Tibial nerve (tissue), 4 donors: ENCODE measurements at regions not wholly inside any gene's neighbourhood (a gene's known extent, or its start where the extent isn't known, plus 50 kb on each side); places are given as distances from the start of the nearest gene placed in this dataset.

ENCODE experiments used
- DNase-seq, 2 donors: peaks; one replicate each; pipeline ENCODE4 v3.0.0-alpha.2; 2019; ENCODE audit warnings: low spot score in 2 of 2
- H3K27ac ChIP-seq, 4 donors: fragments of 200-600 bp; sonication (generic) in 3 of 4; one replicate each; pipeline ENCODE4 v1.5.1; 2017 to 2019; ENCODE audit warnings: mild to moderate bottlenecking in 1 of 4
- H3K27me3 ChIP-seq, 2 donors: fragments of 200-600 bp; sonication (generic) in 1 of 2; one replicate each; pipeline versions ENCODE4 v1.5.1 to v1.6.0; 2017 to 2019
- H3K36me3 ChIP-seq, 3 donors: fragments of 200-600 bp; sonication (generic); one replicate each; pipeline ENCODE4 v1.5.1; 2018 to 2019
- H3K4me1 ChIP-seq, 4 donors: fragments of 200-600 bp; sonication (generic) in 3 of 4; one replicate each; pipeline ENCODE4 v1.5.1; 2017 to 2019
- H3K4me3 ChIP-seq, 4 donors: fragments of 200-600 bp; sonication (generic) in 3 of 4; one replicate each; pipeline ENCODE4 v1.5.1; 2017 to 2019; ENCODE audit warnings: mild to moderate bottlenecking in 1 of 4, moderate library complexity in 1 of 4
- H3K9me3 ChIP-seq, 4 donors: fragments of 200-600 bp; sonication (generic) in 3 of 4; one replicate each; pipeline ENCODE4 v1.5.1; 2017 to 2019
- EP300 ChIP-seq, 2 donors: sonication (generic); formaldehyde crosslinking; IDR thresholded peaks; one replicate each; pipeline ENCODE4 v1.6.1; 2017; ENCODE audit warnings: antibody characterized with exemption in 2 of 2, mild to moderate bottlenecking in 1 of 2
- POLR2A ChIP-seq, 2 donors: fragments of 450-650 bp; IDR thresholded peaks; one replicate each; pipeline ENCODE4 v1.6.1; 2017; ENCODE audit warnings: antibody characterized with exemption in 2 of 2, mild to moderate bottlenecking in 2 of 2, moderate library complexity in 2 of 2
- WGBS, 2 donors: methylation state at CpG; one replicate each; pipeline ENCODE4 v1.1.5; 2018; 5-methylcytosine and 5-hydroxymethylcytosine counted together
- TF ChIP-seq, protein P1 (sequence below), 5 experiments: fragments of 200-600 bp in 3 of 5; fragments of 450-650 bp in 2 of 5; sonication (generic) in 3 of 5; IDR thresholded peaks; one replicate each; pipeline ENCODE4 v1.5.1; 2016 to 2019; ENCODE audit warnings: antibody characterized with exemption in 5 of 5, mild to moderate bottlenecking in 3 of 5, moderate library complexity in 2 of 5

DNA sequence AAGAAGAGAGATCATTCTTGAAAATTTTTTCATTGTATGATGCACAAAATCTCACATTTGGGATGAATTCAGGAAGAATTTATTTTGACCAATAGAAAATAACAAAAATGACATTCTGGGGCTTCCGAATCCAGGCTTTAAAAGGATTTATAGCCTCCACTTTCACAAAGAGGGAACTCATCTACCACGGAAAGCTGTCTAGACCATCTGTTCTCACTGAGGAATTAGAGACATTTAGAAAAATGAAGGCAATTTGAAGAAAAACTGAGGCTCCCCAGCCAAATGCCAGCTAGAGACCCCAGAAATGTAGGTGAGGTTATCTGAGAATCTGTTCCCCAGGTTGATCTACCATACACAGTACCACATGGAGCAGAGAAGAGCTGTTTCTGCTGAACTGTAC lies 464.3 kb downstream of the TMA16 start:
- Histone ChIP-seq H3K27ac (no peak overlapping the region), H3K36me3 (no peaks in the 10 kb centered on the region), H3K27me3 (no peaks in the 10 kb centered on the region), H3K4me3 (no peak overlapping the region), H3K4me1 (no peaks in the 10 kb centered on the region), H3K9me3 (no peaks in the 10 kb centered on the region)
- 73 to 77% methylated on average over 2 of the region's 2 CpGs for WGBS, 2 donors
- TF ChIP-seq EP300 (IDR thresholded peaks at IDR 0.05) (no peak), POLR2A (IDR thresholded peaks at IDR 0.05) (no peak)
- TF ChIP-seq, protein P1, sequence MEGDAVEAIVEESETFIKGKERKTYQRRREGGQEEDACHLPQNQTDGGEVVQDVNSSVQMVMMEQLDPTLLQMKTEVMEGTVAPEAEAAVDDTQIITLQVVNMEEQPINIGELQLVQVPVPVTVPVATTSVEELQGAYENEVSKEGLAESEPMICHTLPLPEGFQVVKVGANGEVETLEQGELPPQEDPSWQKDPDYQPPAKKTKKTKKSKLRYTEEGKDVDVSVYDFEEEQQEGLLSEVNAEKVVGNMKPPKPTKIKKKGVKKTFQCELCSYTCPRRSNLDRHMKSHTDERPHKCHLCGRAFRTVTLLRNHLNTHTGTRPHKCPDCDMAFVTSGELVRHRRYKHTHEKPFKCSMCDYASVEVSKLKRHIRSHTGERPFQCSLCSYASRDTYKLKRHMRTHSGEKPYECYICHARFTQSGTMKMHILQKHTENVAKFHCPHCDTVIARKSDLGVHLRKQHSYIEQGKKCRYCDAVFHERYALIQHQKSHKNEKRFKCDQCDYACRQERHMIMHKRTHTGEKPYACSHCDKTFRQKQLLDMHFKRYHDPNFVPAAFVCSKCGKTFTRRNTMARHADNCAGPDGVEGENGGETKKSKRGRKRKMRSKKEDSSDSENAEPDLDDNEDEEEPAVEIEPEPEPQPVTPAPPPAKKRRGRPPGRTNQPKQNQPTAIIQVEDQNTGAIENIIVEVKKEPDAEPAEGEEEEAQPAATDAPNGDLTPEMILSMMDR (IDR thresholded peaks at IDR 0.05) = no peak
- DNase-seq = no peak

DNA sequence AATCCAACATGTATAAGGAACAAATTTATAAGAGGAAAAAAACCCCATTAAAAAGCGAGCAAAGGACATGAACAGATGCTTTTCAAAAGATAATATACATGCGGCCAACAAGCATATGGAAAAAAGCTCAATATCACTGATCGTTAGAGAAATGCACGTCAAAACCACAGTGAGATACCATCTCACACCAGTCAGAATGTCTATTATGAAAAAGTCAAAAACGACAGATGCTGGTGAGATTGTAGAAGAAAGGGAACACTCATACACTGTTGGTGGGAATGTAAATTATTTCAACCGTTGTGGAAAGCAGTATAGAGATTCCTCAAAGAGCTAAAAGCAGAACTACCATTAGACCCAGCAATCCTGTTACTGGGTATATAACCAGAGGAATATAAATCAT lies 465.4 kb downstream of the TMA16 start:
- Histone ChIP-seq H3K36me3 (no peaks in the 10 kb centered on the region), H3K27me3 (no peaks in the 10 kb centered on the region), H3K9me3 (no peaks in the 10 kb centered on the region), H3K27ac (no peak overlapping the region), H3K4me3 (no peak overlapping the region), H3K4me1 (no peaks in the 10 kb centered on the region)
- WGBS, 2 donors = 85 to 87% methylated on average over 6 of the region's 6 CpGs
- DNase-seq = no peak
- TF ChIP-seq EP300 (IDR thresholded peaks at IDR 0.05) = no peak
- TF ChIP-seq POLR2A (IDR thresholded peaks at IDR 0.05) = no peak
- TF ChIP-seq, protein P1 (IDR thresholded peaks at IDR 0.05) = no peak

DNA sequence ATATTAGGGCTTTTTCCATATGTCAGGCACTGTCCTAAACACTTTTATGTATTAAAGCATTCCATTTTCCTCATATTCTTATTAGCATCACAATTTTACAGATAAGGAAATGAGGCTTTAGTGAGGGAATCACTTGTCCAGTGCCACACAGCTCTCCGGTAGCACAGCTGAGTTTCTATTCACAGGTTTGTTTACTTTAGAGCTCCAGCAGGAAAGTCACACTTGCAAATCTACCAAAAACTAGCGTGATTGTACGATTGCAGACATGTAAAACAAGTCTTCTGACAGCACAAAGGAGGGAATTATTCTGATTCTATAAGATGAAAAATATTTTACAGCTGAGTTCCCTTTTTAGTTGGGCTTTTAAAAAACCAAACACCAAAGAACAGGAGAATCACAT lies 472.1 kb downstream of the TMA16 start:
- 28 to 32% methylated on average over 3 of the region's 3 CpGs for WGBS, 2 donors
- H3K36me3 ChIP-seq = no peaks in the 10 kb centered on the region
- H3K4me1 ChIP-seq = no peaks in the 10 kb centered on the region
- H3K4me3 ChIP-seq = no peak overlapping the region
- H3K27me3 ChIP-seq = no peaks in the 10 kb centered on the region
- H3K9me3 ChIP-seq = no peaks in the 10 kb centered on the region
- H3K27ac ChIP-seq = no peak overlapping the region
- DNase-seq = no peak
- no peak for TF ChIP-seq EP300 (IDR thresholded peaks at IDR 0.05)
- no peak for TF ChIP-seq POLR2A (IDR thresholded peaks at IDR 0.05)
- TF ChIP-seq, protein P1 (IDR thresholded peaks at IDR 0.05) = no peak

DNA sequence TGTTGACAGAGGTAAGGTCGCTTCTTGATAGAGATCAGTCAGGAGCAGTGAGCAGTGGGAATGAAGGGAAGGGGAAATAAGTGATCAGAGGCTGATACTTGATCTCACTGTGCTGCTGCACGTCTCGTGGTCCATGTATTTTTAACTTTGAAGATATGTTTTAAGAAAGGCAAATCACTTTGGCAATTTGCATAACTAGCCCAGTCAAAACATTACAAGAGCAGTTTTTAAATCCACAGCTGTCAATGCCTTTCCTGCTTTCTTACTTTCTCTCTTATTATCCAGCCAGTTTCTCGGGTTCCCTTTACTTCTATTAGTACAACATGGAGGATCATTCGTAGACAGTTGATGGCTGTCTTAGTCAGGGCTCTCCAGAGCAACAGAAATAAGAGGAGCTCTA lies 472.8 kb downstream of the TMA16 start:
- Histone ChIP-seq H3K27me3 (no peaks in the 10 kb centered on the region), H3K4me1 (no peaks in the 10 kb centered on the region), H3K4me3 (no peak overlapping the region), H3K27ac (no peak overlapping the region), H3K9me3 (no peaks in the 10 kb centered on the region), H3K36me3 (no peaks in the 10 kb centered on the region)
- DNase-seq = no peak
- WGBS, 2 donors = 74 to 75% methylated on average over 5 of the region's 5 CpGs
- TF ChIP-seq, protein P1 (IDR thresholded peaks at IDR 0.05) = no peak
- TF ChIP-seq POLR2A (IDR thresholded peaks at IDR 0.05) (no peak), EP300 (IDR thresholded peaks at IDR 0.05) (no peak)

DNA sequence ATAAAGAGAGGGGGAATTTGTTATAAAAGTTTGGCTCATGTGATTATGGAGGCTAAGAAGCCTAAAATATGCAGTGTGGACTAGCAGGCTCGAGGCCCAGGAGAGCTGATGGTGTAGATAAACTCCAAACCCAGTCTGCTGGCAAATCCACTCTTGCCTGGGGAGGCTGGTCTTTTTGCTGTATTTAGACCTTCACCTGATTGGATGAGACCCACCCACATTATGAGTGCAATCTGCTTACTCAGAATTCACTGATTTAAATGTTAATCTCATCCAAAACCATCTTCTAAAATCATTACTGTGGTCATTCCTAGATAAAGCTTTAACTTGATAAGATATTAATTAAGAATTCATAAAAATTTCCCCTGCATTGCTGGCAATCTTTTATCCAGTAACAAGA lies 473.2 kb downstream of the TMA16 start:
- 74 to 76% methylated on average over 1 of the region's 1 CpG for WGBS, 2 donors
- no peaks in the 10 kb centered on the region for H3K27me3 ChIP-seq
- no peak for TF ChIP-seq POLR2A (IDR thresholded peaks at IDR 0.05)
- no peaks in the 10 kb centered on the region for H3K36me3 ChIP-seq
- H3K4me3 ChIP-seq = no peak overlapping the region
- H3K9me3 ChIP-seq = no peaks in the 10 kb centered on the region
- no peaks in the 10 kb centered on the region for H3K4me1 ChIP-seq
- no peak overlapping the region for H3K27ac ChIP-seq
- DNase-seq = no peak

DNA sequence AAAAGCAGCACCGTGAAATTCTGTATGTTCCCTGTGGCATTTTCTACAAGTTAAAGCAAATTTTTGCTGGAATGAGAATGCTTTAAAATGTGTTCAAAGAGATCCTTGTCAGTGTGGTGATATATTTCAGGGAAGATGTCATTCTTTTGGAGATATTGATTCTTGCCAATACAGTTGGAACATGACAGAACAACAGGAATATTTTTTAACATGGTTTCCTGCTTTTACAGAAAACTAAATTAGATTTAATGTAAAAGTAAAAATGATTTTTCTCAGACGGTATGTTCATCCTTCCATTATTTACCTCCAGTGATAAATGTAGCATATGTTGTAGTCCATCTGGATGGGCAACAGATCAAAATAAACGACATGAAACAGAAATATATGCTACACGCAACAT lies 474.8 kb downstream of the TMA16 start:
- Histone ChIP-seq H3K36me3 (no peaks in the 10 kb centered on the region), H3K27ac (no peak overlapping the region), H3K27me3 (no peaks in the 10 kb centered on the region), H3K4me1 (no peaks in the 10 kb centered on the region), H3K9me3 (no peaks in the 10 kb centered on the region), H3K4me3 (no peak overlapping the region)
- 81 to 83% methylated on average over 4 of the region's 4 CpGs for whole genome bisulfite sequencing, 2 donors
- DNase-seq = no peak
- TF ChIP-seq, protein P1 (IDR thresholded peaks at IDR 0.05) = no peak
- TF ChIP-seq POLR2A (IDR thresholded peaks at IDR 0.05) (no peak), EP300 (IDR thresholded peaks at IDR 0.05) (no peak)
